ENCODE measurements at regions not wholly inside any gene's neighbourhood (a gene's known extent, or its start where the extent isn't known, plus 50 kb on each side); places are given as distances from the start of the nearest gene placed in this dataset.

GRCh38 chr4:112075129-112075753 is 70.0 kb upstream of the FAM241A start:
- TF ChIP-seq ELF4 (CRISPR knock-in tag; IDR thresholded peaks at IDR 0.05) (no peak), CTCF (IDR thresholded peaks at IDR 0.05 in 2 of 3, conservative IDR thresholded peaks at IDR 0.05 in 1 of 3; ENCODE audit: insufficient read depth in 2 of 3, low read depth in 1 of 3, low read length in 3 of 3) (peak; percentile 60 to 82 (median 81)), ZBTB7A (IDR thresholded peaks at IDR 0.05; ENCODE audit: borderline replicate concordance, control insufficient read depth, low read depth, low read length) (no peak), BRF2 (IDR thresholded peaks at IDR 0.05; ENCODE audit: borderline replicate concordance, insufficient read depth, insufficient read length) (no peak), PATZ1 (CRISPR knock-in tag; IDR thresholded peaks at IDR 0.05; ENCODE audit: borderline replicate concordance) (no peak), REST (IDR thresholded peaks at IDR 0.05; ENCODE audit: borderline replicate concordance) (peak; percentile 30; the same call in 1 of the 2 replicates), REST (CRISPR knock-in tag; IDR thresholded peaks at IDR 0.05; ENCODE audit: low read depth) (no peak), HNRNPH1 (optimal IDR thresholded peaks at IDR 0.05; ENCODE audit: low read depth, low read length) (no peak), MXD1 (CRISPR knock-in tag; IDR thresholded peaks at IDR 0.05; ENCODE audit: borderline replicate concordance, poor library complexity, severe bottlenecking) (no peak), HCFC1 (IDR thresholded peaks at IDR 0.05; ENCODE audit: low read depth, low read length) (no peak)
